DMS53 (cell line): ENCODE measurements at regions not wholly inside any gene's neighbourhood (a gene's known extent, or its start where the extent isn't known, plus 50 kb on each side); places are given as distances from the start of the nearest gene placed in this dataset.

Source experiments
- DNase-seq: peaks from one replicate; lab custom pipeline; 2025; lab: John Stamatoyannopoulos, UW

DNA sequence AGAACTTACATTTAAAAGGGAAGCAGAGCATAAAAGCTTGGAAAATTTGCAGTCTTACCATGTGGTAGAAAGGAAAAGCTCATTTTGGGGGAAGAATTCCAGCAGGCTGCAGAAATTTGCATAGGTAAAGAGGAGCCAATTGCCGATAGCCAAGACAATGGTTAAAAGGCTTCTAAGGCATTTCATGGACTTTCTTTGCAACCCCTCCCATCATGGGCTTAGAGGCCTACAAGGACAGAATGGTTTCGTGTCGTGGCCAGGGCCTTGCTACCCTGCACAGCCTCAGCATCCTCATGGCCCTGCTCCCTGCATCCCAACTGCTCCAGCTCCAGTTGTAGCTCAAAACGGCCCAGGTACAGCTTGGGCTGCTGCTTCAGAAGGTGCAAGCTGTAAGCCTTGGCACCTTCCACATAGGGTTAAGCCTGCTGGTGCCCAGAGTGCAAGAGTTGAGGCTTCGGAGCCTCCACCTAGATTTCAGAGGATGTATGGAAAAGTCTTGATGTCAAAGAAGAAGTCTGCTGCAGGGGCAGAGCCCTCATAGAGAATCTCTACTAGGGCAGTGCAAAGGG lies 420.3 kb downstream of the PCDH17 start:
- no peak for DNase-seq

DNA sequence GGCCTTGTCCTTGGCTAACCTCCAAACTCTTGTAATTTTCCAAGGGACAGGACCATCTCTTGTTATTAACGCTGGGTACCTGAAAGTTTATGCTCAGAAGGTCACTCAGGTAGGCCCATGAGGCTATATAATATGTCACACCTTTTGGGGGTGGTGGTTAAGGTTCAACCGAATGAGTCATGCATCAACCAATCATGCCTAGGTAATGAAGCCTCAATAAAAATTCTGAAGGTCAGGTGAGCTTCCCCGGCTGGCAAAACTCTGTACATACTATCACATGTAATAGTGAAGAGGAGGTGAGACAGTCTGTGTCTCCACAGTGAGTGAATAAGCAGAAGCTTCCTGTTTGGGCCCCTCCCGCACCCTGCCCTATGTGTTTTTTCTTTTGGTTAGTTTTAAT lies 424.9 kb downstream of the PCDH17 start:
- DNase-seq, result peak; percentile 49

DNA sequence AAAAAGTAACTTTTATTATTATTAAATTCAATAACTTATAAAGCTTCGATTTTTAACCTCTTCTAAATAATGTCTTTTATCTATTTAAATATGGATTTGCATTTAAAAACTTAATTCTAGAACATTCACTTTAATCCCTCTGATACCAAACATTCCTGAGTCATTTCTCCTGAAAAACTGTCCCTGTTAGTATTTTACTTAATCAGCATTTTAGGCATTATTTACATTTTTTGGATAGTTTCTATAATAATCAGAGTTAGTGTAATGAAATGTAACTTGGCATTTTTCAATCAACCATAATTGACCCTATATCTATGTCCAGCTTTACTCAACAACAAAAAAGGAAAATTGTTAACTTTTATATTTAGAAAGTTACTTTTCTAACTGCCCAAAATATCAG lies 428.1 kb downstream of the PCDH17 start:
- no peak for DNase-seq

DNA sequence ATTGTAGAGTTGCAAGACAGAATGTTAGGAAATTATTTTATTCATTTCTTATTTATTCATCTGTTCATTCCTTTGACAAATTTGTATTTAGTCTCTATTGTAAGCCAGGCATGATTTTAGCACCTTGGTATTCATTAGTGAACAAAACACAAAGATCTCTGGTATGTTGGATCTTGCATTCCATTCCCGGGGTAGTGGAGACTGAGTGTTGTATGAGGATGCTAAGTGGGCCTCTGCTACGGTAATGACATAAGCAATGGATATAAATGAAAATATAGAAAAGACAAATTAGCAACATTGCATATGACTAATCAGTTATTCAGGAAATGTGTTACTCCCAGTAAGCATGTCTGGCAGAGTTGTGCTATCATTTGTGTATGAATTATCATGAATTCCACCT lies 449.3 kb downstream of the PCDH17 start:
- no peak for DNase-seq

DNA sequence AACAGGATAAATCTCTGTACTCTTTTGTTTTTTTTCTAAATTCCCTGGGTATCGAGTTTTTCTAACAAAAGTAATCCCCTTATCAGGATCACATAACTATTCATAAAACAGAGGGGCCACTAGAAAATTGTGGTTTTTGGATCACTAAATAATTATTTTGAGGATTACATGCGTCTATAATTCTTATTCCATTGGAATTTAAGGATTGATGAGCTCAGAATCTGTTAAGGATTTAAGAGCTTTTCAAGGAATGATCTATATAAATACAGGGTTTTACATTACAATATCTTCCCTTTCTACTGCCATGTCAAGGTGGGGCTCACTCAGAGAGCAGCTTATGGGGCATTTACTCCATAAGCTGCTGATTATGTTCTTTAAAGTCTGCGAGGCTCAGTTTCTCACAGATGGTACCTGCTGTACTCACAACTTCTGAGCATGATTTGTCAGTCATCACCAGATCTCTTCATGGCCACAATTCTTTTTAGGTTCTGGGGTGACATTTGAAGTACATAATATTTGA lies 449.8 kb downstream of the PCDH17 start:
- no peak for DNase-seq

DNA sequence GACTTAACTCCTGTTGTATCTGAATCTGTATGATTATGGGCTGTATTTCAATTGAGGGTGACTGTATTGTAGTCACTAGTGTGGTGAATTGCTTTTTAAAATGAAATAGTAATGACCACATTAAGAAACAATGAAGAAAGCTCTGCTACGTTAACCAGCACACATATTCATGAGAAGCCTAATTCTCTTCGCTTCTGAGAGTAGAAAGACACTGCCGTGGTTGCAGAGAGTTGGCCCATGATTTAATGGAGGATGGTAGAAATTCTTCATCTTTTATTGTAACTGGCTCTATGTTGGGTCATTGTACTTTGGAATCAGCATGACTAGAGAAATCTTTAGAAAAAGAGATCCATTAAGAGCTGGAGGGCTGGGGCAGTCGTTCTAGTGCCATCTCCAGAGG lies 451.5 kb downstream of the PCDH17 start:
- no peak for DNase-seq

DNA sequence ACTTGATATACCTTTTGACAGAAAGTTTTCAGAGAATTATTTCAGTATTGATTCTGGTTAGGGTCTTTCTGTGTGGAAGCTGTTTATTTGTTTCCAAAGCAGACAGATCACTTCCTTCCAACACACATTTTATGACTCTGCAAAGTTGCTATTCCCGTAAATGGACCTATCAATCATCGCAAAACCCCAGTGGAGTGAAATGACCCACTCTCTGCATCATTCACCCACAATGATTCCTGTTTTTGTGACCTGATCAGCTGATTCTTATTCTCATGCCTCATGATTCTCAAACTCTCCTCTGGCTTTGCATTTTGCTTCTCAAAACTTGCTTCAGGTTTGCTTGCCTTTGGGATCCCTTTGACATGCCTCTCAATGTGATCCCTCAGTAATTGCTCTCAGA lies 453.7 kb downstream of the PCDH17 start:
- DNase-seq, result no peak

DNA sequence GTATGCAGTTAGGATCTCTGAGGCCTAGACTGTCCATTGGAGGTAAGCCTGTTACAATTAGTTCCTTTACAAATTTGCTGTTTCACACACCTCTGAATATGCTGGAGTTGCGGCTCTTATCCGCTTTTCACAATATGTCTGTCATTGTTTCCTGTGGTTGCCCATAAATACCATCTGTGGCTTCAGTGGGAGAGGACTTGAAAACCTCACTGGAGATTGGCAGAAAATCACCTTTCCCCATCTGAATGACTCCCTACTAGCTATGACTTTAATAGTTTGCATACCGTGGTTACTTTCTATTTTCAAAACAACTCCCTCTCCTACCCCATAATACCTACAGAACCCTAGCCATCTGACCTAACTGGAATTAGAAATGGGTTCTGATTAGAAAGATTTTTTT lies 454.3 kb downstream of the PCDH17 start:
- DNase-seq, result no peak

DNA sequence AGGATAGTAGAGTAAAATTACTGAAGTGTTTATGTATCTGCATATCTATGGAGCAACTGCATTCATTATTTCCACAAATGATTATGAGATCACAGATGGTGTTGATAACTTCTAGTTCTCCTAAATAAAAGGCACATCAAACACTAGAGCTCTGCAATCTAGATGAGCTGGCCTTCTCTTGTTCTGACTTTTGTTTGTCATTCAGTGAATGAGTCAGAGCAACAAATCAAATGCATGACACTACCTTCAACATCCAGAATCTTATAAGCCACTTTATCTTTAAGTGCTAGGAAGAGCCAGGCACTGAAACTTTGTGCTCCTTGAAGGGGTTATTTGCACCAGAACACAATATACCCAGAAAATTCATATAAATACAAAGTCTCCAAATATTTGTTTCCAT lies 456.0 kb downstream of the PCDH17 start:
- peak; percentile 31 for DNase-seq

DNA sequence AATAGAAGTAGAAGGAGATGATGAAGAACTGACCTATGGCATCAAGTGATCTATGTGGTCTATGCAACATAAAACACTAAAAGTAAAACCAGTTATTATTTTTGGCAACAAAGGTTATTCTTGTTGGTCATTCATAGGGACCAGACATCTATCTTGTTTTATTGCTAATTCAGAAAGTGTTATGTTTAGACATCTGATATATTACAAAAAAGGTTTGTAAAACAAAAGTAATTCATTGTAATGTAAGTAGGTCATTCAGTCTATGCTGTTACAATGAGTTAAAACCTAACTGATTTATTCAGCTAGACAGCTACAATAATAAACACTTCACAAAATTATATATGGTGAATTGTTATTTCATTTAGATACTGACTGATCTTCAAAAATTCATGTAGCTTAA lies 461.9 kb downstream of the PCDH17 start:
- DNase-seq, result no peak

DNA sequence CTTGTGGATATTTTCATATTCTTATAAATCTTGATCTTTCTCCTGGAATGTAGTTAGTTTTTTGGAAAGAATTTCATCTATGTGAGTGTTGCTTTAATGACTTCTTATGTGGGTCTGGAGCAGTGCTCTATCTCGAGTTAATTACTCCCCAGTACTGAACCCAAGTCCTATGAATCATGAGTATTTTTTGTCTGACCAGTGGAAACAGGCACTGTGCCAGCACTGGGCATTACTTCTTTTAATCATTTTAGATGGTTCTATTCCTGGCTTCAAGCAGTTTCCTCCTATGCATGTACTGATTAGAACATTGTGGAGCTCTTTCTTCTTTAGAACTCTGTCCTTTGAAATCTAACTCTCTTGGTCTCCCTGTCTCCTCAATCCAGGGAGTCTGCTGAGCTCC lies 466.3 kb downstream of the PCDH17 start:
- DNase-seq, result no peak

DNA sequence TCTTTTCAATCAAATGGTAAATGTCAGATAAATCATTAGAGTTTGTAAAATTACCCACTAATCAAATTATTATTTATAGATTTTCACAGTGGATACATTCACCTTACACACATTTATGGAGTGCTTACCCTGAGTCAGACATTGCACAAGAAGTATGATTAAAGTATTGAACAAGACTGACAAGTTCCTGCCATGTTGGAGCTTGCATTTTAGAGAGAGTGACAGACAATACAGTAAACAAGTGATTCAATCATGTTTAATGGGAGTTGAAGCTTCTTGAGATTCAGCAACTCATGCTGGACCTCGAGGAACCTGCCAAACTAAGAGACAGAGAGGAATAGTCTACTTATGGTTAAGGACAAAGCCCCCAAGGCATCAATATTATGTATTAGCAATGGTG lies 487.8 kb downstream of the PCDH17 start:
- no peak for DNase-seq

DNA sequence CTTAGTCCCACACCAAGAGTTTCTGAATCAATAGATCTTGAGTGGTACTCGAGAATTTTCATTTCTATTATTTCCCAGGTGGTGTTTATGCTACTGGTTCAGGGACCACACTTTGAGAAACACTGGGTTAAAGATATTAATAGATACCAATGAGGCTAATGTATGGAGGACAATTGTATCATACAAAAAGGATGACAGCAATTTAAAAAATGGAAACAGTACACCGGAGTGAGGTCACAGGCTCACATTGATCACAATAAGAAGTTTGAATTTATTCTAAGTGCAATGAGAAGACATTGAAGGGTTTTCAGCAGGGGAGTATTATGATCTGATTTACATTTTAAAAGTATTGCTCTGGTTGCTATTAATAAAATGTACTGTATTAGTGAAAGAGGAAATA lies 488.3 kb downstream of the PCDH17 start:
- no peak for DNase-seq

DNA sequence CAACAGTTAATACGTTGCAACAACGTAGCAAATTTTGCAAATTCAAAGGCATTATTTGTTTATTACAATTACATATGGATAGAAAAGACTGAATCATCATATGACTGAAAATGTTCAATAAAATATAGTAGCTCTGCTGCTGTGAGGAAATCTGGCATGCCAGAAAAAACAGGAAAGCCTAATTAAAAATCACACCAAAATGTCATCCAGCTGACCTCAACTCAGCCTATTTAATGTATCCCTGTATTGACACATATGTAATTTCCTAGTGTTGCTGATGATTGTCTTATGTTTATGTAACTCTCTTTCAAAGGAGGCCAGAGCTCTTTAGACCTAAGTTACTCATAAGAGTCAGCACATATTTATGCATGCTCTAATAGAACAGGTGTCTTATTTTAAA lies 495.0 kb downstream of the PCDH17 start:
- DNase-seq, result no peak

DNA sequence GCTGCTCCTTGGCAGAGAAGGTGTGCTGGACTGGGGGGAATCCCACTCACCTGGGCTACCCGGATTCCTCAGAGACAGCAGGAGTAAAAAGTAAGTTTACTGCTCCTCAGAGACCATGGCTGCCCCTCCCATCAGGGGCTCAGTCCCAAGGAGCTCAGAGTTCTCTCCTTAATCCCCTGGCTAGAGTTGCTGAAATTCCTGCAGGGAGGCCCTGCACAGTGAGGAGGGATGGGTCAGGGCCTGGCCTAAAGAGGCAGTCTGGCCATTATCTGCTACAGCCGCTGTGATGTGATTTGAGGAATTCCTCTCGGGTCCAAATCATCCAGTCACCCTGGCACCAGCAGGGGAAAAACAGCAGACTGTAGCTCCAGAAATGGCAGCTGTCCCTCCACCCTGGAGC lies 502.5 kb downstream of the PCDH17 start:
- no peak for DNase-seq

DNA sequence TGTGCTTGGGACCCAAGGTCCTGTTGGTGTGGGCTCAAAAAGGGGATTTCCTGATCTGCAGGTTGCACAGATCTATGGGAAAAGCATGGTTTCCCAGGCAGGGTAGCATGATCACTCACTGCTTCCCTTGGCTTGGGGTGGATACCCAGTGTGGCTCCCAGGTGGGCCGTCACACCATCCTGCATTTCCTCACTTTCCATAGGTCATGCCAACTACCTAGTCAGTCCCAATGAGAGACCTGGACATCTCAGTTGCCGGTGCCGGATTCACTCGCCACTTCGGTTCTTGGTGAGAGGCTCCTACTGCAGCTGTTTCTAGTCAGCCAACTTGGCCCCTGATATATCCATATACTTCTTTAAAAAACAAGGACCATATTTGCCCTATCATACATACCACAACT lies 503.0 kb downstream of the PCDH17 start:
- DNase-seq, result no peak

DNA sequence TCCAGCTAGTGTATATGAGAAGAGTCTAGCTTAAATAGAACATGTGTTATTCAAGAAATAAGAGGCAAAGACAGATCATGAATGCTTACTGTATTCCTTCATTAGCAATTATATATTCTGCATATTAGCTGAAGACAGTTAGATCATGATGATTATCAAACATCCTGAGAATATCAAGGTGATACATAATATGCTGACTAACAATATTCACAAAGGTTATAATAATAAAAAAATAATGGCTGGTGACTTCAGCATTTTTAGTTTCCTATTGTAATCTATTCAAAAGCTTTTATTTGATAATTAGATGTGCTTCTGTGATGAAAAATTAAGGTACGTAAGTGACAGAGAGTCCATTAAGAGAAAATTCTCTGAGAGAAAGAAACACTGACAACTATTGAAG lies 511.4 kb downstream of the PCDH17 start:
- DNase-seq, result no peak

DNA sequence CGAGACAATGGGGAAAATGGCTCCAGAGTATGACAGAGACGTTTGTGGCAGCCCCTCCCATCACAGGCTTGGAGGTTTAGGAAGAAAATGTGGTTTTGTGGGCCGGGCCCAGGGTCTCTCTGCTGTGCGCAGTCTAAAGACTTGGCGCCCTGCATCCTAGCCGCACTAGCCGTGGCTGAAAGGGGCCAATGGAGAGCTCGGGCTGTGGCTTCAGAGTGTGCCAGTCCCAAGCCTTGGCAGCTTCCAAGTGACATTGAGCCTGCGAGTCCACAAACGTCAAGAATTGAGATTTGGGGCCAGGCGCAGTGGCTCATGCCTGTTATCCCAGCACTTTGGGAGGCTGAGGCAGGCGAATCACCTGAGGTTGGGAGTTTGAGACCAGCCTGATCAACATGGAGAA lies 513.1 kb downstream of the PCDH17 start:
- no peak for DNase-seq

DNA sequence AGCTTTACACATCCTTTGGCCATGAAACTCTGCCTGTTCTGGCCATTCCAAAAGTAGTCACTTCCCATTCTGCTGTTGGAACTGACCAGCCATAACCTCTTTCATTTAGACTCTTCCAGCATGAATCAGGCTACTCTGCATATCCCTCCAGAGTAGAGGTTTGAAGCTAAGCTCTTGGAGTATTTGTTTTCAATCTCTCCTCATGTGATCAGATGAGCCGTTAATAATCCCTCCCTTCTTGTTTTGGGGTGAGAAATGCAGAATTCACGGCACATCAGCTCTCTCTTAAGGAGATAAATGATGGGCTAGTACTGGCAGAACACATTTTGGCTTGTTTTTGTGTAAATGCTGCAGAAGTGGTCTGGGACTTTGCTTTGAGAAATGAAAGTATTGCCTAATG lies 519.9 kb downstream of the PCDH17 start:
- DNase-seq, result no peak

DNA sequence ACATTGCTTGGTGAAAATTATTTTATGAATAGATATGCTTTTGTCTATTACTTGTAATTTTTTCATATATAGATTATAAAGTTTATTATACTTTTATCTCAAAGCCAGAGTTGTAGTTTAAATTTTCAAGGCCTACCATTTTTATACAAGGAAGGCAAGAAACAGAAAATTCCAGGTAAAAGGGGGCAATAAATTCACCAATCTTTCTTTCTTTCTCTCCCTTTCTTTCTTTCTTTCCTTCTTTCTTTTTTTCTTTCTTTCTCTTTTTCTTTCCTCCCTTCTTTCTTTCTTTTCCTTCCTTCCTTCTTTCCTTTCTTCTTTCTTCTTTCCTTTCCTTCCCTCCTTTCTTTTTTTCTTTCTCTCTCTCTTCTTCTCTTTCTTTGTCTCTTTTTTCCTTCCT lies 529.4 kb downstream of the PCDH17 start:
- DNase-seq, result no peak

DNA sequence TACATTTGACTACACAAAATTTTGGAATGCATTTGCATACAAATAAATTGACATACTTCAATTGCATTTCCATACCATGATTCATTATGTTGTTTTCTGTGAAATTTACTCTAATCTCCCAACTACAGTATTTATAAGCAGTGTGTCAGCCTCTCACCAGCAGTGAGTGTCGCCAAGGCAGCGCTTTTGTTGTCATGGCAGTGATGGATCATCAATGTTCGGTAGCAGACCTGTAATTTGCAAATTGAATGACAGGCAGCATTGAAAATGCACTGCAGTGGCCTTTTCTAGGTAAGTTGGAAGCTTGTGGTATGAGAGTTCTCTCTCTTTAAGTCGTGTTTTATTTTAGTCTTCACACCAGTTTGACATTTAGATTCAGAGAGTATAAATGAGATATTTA lies 534.1 kb downstream of the PCDH17 start:
- DNase-seq, result no peak

DNA sequence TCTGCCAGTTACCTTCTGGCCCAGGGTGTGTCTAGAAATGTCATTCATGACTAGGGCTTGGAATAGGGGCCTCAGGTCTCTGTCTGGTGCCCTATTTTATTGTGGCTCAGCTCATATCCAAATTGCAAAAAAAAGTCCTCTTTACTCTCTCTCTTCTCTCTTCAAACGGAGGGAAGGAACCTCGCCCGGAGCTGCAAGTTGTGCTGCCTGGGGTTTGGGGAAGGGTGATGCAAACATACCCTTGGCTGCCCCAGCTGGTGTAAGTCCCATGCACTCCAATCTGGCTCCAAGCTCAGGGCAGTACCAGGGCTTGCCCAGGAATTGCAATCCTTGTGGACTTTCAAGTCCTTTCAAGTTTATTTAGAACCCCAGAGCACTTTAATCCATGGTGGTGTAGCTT lies 549.6 kb downstream of the PCDH17 start:
- DNase-seq, result no peak

DNA sequence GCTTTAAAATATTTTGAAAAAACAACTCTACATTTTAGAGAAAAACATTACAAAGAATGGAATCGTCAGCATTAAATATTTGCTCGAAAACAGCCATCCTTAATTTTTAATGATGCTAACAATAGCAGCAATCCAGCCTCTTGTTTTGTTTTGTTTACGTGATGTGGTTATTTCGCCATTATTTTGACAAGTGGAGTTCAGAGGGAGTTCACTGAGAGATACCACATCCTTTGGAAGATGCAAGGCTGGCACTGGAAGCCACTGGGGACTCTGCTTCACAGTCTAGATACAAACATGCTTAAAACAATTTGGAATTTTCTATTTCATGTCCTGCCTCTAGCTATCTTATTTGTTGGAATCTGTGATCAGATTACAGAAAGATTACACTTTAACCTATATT lies 556.3 kb downstream of the PCDH17 start:
- DNase-seq, result no peak

DNA sequence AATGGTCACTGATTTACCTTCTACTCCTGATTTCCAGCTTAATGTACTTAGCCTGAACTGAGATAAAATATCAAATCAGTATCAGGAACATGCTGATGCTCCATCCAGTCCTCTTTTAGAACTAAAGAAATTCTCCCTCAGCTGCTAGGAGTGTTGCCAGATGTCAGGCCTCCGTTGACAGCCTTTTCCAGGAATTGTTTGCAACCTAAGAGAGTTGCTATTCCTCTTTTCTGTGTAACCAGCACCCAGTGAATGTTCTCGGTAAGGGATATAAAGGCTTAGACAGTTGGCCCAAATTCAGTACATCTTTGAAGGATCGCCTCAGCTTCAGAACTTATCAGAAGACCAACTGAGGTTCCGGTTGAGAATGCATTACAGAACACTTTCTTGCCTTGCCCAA lies 559.0 kb downstream of the PCDH17 start:
- no peak for DNase-seq

DNA sequence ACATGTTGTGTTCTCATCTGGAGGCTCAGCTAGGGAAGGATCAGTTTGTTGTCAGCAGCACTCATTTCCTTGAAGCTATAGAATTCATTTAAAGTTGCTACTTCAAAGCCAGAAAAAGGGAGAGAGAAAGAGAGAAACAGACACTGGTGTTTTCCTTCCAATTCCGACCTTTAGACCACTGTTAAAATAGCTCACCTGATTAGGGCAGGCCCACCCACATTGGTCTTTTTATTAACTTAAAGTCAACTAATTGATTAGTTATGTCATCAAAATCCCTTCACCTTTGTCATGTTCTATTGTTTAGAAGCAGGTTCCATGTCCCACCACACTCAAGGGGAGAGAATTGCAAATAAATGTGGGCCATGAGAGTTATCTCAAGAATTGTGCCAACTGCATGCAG lies 560.2 kb downstream of the PCDH17 start:
- DNase-seq, result no peak
